Endothelial cell of umbilical vein (primary cell): ENCODE measurements at regions not wholly inside any gene's neighbourhood (a gene's known extent, or its start where the extent isn't known, plus 50 kb on each side); places are given as distances from the start of the nearest gene placed in this dataset.

Source experiments
- BruUV-seq: library from RNA; stranded (reverse); fragments of 400-500 nt; replicated peaks from 2 replicates; lab custom pipeline; 2021; lab: Mats Ljungman, UMichigan
- CTCF ChIA-PET: fragments of 300-600, 350-600 bp; sonication (Branson Sonifier 250); formaldehyde crosslinking; loops from one replicate; lab custom pipeline; 2021; ENCODE audit warnings: antibody characterized with exemption, inconsistent platforms; lab: Charles Lee
- POLR2A ChIA-PET: fragments of 300-600, 350-600 bp; sonication (Branson Sonifier 250); formaldehyde crosslinking; loops from one replicate; lab custom pipeline; 2021; ENCODE audit warnings: antibody characterized with exemption, inconsistent platforms; lab: Charles Lee
- DNase-seq: peaks from one replicate; pipeline ENCODE4 v3.0.0-alpha.2; 2011; ENCODE audit warnings: low read depth, low spot score
- FAIRE-seq: peaks from 2 replicates; lab custom pipeline; 2011; peaks lifted over from hg19 to GRCh38; lab: Jason Lieb, UNC
- H2AFZ ChIP-seq: 2 replicates; pipeline ENCODE4 v1.6.0; 2012; ENCODE audit warnings: low read depth, low read length, control low read depth, inconsistent platforms
- H3K27ac ChIP-seq: 2 replicates; pipeline ENCODE4 v1.5.1; 2011; ENCODE audit warnings: low read depth, mild to moderate bottlenecking, control low read depth, low read length, moderate library complexity; ENCODE audit not compliant: insufficient read depth
- H3K27me3 ChIP-seq, 2 experiments: 2 replicates each; pipeline versions ENCODE4 v1.6.0 to v1.6.1; 2011; ENCODE audit warnings: low read length in 2 of 2, mixed read lengths in 1 of 2; ENCODE audit not compliant: control insufficient read depth in 2 of 2, insufficient read depth in 2 of 2
- H3K36me3 ChIP-seq, 2 experiments: 2 replicates in 1 of 2; 3 replicates in 1 of 2; pipeline ENCODE4 v1.5.1; 2011; ENCODE audit warnings: low read length in 2 of 2, mild to moderate bottlenecking in 1 of 2, moderate library complexity in 1 of 2; ENCODE audit not compliant: control insufficient read depth in 2 of 2, insufficient read depth in 2 of 2; ENCODE audit errors: extremely low read depth in 1 of 2
- H3K4me1 ChIP-seq: 3 replicates; pipeline ENCODE4 v1.5.1; 2011; ENCODE audit warnings: mild to moderate bottlenecking, low read length; ENCODE audit not compliant: control insufficient read depth, insufficient read depth; ENCODE audit errors: extremely low read depth
- H3K4me2 ChIP-seq: 2 replicates; pipeline ENCODE4 v1.6.1; 2011; ENCODE audit warnings: low read length, control low read depth, mixed read lengths; ENCODE audit not compliant: insufficient read depth
- H3K4me3 ChIP-seq, 3 experiments: fragments of 200-600 bp in 1 of 3; sonication (generic), shearing (Covaris generic) in 1 of 3; replicated peaks in 1 of 3; 2 replicates each; pipeline ENCODE4 v1.5.1; 2011 to 2016; ENCODE audit warnings: control low read depth in 3 of 3, low read length in 3 of 3, mild to moderate bottlenecking in 2 of 3, inconsistent platforms in 1 of 3, low read depth in 1 of 3, moderate library complexity in 1 of 3; ENCODE audit not compliant: insufficient read depth in 1 of 3
- H3K79me2 ChIP-seq: 2 replicates; pipeline ENCODE4 v1.6.0; 2012; ENCODE audit warnings: low read length, inconsistent platforms; ENCODE audit not compliant: control insufficient read depth, insufficient read depth
- H3K9ac ChIP-seq: replicated peaks from 2 replicates; pipeline ENCODE3; 2011; ENCODE audit warnings: low read length, control low read depth; ENCODE audit not compliant: insufficient read depth; ENCODE audit errors: extremely low read depth
- H3K9me1 ChIP-seq: replicated peaks from 3 replicates; pipeline ENCODE4 v1.6.0; 2011; ENCODE audit warnings: mild to moderate bottlenecking, low read length; ENCODE audit not compliant: control insufficient read depth, insufficient read depth; ENCODE audit errors: extremely low read depth
- H3K9me3 ChIP-seq: replicated peaks from 2 replicates; pipeline ENCODE4 v1.5.1; 2012; ENCODE audit warnings: low read length, inconsistent platforms; ENCODE audit not compliant: control insufficient read depth, insufficient read depth
- H4K20me1 ChIP-seq: replicated peaks from 2 replicates; pipeline ENCODE3; 2011; ENCODE audit warnings: mild to moderate bottlenecking, low read length; ENCODE audit not compliant: control insufficient read depth, insufficient read depth; ENCODE audit errors: extremely low read depth
- EZH2 ChIP-seq: IDR thresholded peaks from 2 replicates; pipeline ENCODE4 v1.6.1; 2012; ENCODE audit warnings: borderline replicate concordance, low read depth, mild to moderate bottlenecking, moderate library complexity, low read length, inconsistent platforms; ENCODE audit not compliant: severe bottlenecking
- FOS ChIP-seq: IDR thresholded peaks from 2 replicates; pipeline ENCODE4 v1.6.1; 2011; ENCODE audit warnings: mild to moderate bottlenecking, low read length, moderate library complexity, borderline replicate concordance; ENCODE audit not compliant: insufficient read depth
- GATA2 ChIP-seq: IDR thresholded peaks from 2 replicates; pipeline ENCODE4 v1.7.0; 2011; ENCODE audit warnings: low read depth, mild to moderate bottlenecking, moderate library complexity, mixed read lengths, low read length; ENCODE audit not compliant: insufficient read length, insufficient read depth
- JUN ChIP-seq: IDR thresholded peaks from 2 replicates; pipeline ENCODE4 v1.6.1; 2011; ENCODE audit warnings: borderline replicate concordance, low read depth; ENCODE audit not compliant: insufficient read length, insufficient read depth
- MYC ChIP-seq: IDR thresholded peaks from one replicate; pipeline ENCODE4 v1.6.1; 2011; ENCODE audit warnings: mild to moderate bottlenecking, low read depth, low read length
- POLR2A ChIP-seq: IDR thresholded peaks from 2 replicates; pipeline ENCODE4 v1.6.1; 2012; ENCODE audit warnings: low read depth, mild to moderate bottlenecking, control low read depth, low read length
- POLR2AphosphoS5 ChIP-seq: IDR thresholded peaks from 2 replicates; pipeline ENCODE4 v1.6.1; 2012; ENCODE audit warnings: low read depth, mild to moderate bottlenecking, control low read depth, low read length, moderate library complexity; ENCODE audit not compliant: insufficient read depth
- dilution Hi-C: fragments of 300-500 bp; cut with MboI; formaldehyde crosslinking; loops from one replicate; pipeline ENCODE4 v1.15.0; 2019; ENCODE audit warnings: low sequenced_read_pairs; ENCODE audit not compliant: extremely low pct_ligation_motif_present
- intact Hi-C: fragments of 100-400 bp; cut with micrococcal nuclease; formaldehyde crosslinking; loops from one replicate; pipeline ENCODE4 v1.10.0; 2022
- TF ChIP-seq, protein P1 (sequence below): IDR thresholded peaks from 2 replicates; pipeline ENCODE4 v1.6.1; 2011; ENCODE audit not compliant: insufficient read depth, insufficient read length
- TF ChIP-seq, protein P2 (sequence below), 2 donors: IDR thresholded peaks; 1 replicate in 1 of 2; 2 replicates in 1 of 2; pipeline ENCODE4 v1.5.1; 2011; ENCODE audit warnings: low read length in 2 of 2, mild to moderate bottlenecking in 2 of 2, moderate library complexity in 2 of 2, control low read depth in 1 of 2, inconsistent platforms in 1 of 2, low read depth in 1 of 2; ENCODE audit not compliant: insufficient read depth in 1 of 2; ENCODE audit errors: extremely low read depth in 1 of 2

DNA sequence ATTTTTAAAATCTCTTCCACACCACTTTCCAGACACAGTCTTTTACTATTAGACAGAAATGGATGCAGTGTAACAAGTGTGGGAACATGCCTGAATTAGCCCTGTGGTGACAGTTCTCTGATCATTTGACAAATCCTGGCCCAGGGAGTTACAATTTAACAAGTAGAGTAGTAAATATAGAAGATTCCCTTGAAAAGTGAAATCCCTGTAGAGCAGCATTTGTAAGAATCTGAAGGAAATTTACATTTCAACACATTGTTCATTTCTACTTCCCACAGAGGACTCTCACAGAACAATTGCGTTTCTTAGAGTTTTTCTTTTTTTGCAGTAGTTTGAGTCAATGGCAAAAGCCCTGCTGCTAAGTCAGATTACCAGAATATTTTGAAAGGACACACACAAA is 458.3 kb upstream of the BRINP3 start:
- H3K9me1 ChIP-seq, result no peaks in the 10 kb centered on the region
- BruUV-seq, result no TSS peak
- no peaks in the 10 kb centered on the region for H3K79me2 ChIP-seq
- POLR2A ChIA-PET, result no interaction called here
- no peak overlapping the region for H2AFZ ChIP-seq
- CTCF ChIA-PET, result interaction anchor here (1.2 kb wide), 1 partner anchor 9 kb away, joined by 3 read pairs; no protein-coding TSS in a partner anchor
- FAIRE-seq (no peak), DNase-seq (no peak)
- TF ChIP-seq MYC, result no peak
- no peak for TF ChIP-seq POLR2A
- TF ChIP-seq FOS, result no peak
- TF ChIP-seq JUN, result no peak
- no peak for TF ChIP-seq POLR2AphosphoS5
- TF ChIP-seq EZH2, result no peak
- TF ChIP-seq, protein P1, sequence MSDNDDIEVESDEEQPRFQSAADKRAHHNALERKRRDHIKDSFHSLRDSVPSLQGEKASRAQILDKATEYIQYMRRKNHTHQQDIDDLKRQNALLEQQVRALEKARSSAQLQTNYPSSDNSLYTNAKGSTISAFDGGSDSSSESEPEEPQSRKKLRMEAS, result no peak
- TF ChIP-seq, protein P2, sequence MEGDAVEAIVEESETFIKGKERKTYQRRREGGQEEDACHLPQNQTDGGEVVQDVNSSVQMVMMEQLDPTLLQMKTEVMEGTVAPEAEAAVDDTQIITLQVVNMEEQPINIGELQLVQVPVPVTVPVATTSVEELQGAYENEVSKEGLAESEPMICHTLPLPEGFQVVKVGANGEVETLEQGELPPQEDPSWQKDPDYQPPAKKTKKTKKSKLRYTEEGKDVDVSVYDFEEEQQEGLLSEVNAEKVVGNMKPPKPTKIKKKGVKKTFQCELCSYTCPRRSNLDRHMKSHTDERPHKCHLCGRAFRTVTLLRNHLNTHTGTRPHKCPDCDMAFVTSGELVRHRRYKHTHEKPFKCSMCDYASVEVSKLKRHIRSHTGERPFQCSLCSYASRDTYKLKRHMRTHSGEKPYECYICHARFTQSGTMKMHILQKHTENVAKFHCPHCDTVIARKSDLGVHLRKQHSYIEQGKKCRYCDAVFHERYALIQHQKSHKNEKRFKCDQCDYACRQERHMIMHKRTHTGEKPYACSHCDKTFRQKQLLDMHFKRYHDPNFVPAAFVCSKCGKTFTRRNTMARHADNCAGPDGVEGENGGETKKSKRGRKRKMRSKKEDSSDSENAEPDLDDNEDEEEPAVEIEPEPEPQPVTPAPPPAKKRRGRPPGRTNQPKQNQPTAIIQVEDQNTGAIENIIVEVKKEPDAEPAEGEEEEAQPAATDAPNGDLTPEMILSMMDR (IDR thresholded peaks at IDR 0.05; ENCODE audit: extremely low read depth in 1 of 2, insufficient read depth in 1 of 2, low read depth in 1 of 2, low read length in 2 of 2), result no peak
- no peak for TF ChIP-seq GATA2
- no peaks in the 10 kb centered on the region for H3K36me3 ChIP-seq
- H4K20me1 ChIP-seq, result no peaks in the 10 kb centered on the region
- no peak overlapping the region for H3K4me3 ChIP-seq
- H3K4me2 ChIP-seq, result no peak overlapping the region
- no peaks in the 10 kb centered on the region for H3K27me3 ChIP-seq
- no peaks in the 10 kb centered on the region for H3K4me1 ChIP-seq
- dilution Hi-C loops, result no loop called here
- intact Hi-C loops, result no loop called here
- H3K27ac ChIP-seq, result no peak overlapping the region
- no peak overlapping the region for H3K9ac ChIP-seq
- no peaks in the 10 kb centered on the region for H3K9me3 ChIP-seq
